ENCODE measurements at regions not wholly inside any gene's neighbourhood (a gene's known extent, or its start where the extent isn't known, plus 50 kb on each side); places are given as distances from the start of the nearest gene placed in this dataset.

DNA sequence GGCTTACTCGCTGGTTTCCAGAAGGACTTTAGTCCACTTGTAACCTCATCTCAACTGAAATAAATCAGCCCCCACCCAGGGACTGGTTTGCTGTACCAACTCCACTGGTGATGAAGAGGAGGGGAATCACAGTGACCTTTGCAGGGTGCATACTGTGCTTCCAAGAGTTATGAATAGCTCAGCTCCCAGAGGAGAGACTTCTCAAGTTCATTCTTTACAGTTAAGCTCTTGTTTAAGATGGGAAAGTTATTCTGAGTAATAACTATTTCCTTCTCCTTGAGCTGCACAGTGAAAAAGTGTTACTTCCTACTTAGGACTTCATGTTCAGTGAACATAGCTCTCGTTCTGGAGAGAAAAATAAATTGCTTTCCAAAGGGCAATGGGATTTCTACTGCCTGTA lies 166.5 kb upstream of the ECI2 start:
- TF ChIP-seq, protein P1, sequence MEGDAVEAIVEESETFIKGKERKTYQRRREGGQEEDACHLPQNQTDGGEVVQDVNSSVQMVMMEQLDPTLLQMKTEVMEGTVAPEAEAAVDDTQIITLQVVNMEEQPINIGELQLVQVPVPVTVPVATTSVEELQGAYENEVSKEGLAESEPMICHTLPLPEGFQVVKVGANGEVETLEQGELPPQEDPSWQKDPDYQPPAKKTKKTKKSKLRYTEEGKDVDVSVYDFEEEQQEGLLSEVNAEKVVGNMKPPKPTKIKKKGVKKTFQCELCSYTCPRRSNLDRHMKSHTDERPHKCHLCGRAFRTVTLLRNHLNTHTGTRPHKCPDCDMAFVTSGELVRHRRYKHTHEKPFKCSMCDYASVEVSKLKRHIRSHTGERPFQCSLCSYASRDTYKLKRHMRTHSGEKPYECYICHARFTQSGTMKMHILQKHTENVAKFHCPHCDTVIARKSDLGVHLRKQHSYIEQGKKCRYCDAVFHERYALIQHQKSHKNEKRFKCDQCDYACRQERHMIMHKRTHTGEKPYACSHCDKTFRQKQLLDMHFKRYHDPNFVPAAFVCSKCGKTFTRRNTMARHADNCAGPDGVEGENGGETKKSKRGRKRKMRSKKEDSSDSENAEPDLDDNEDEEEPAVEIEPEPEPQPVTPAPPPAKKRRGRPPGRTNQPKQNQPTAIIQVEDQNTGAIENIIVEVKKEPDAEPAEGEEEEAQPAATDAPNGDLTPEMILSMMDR (conservative IDR thresholded peaks at IDR 0.05; ENCODE audit: low read depth, low read length): no peak
- H4K20me1 ChIP-seq (ENCODE audit: insufficient read depth): no peaks in the 10 kb centered on the region
- H3K79me2 ChIP-seq (ENCODE audit: insufficient read depth, low read depth): no peaks in the 10 kb centered on the region
- H3K4me2 ChIP-seq: no peak overlapping the region
- no peaks in the 10 kb centered on the region for H3K4me1 ChIP-seq (ENCODE audit: low read depth, poor library complexity, severe bottlenecking)
- H3K9ac ChIP-seq: no peak overlapping the region
- H3K36me3 ChIP-seq (ENCODE audit: insufficient read depth): no peaks in the 10 kb centered on the region
- no peak overlapping the region for H2AFZ ChIP-seq (ENCODE audit: low read depth)
- no peaks in the 10 kb centered on the region for H3K27me3 ChIP-seq (ENCODE audit: insufficient read depth, low read depth)
- no peak overlapping the region for H3K4me3 ChIP-seq (IDR thresholded peaks at IDR 0.05; ENCODE audit: insufficient read depth, low read depth, low read length)
- no peak overlapping the region for H3K27ac ChIP-seq

DNA sequence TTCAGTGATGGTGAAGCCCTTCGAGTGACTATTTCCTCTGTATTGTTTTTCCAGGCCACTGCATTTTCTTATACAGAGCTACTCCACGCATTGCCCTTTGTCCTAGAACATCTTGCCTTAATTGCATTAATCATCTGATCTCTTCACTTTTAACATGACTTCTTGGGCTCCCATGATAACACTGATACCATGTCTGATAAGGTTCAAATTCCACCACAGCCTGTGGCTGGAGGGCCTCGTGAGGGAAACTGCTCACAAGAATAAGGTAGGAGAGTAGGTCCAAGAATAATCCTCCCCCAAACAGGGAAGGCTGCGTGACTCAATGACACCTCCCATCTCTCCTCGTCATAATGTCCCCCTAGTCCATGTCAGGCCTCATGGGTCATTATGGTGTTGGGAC lies 165.5 kb upstream of the ECI2 start:
- no peak overlapping the region for H2AFZ ChIP-seq (ENCODE audit: low read depth)
- no peak overlapping the region for H3K4me2 ChIP-seq
- H4K20me1 ChIP-seq (ENCODE audit: insufficient read depth): no peaks in the 10 kb centered on the region
- no peaks in the 10 kb centered on the region for H3K4me1 ChIP-seq (ENCODE audit: low read depth, poor library complexity, severe bottlenecking)
- H3K4me3 ChIP-seq (IDR thresholded peaks at IDR 0.05; ENCODE audit: insufficient read depth, low read depth, low read length): no peak overlapping the region
- H3K27me3 ChIP-seq (ENCODE audit: insufficient read depth, low read depth): no peaks in the 10 kb centered on the region
- TF ChIP-seq, protein P1 (conservative IDR thresholded peaks at IDR 0.05; ENCODE audit: low read depth, low read length): no peak
- H3K9ac ChIP-seq: no peak overlapping the region
- no peaks in the 10 kb centered on the region for H3K36me3 ChIP-seq (ENCODE audit: insufficient read depth)
- H3K79me2 ChIP-seq (ENCODE audit: insufficient read depth, low read depth): no peaks in the 10 kb centered on the region
- no peak overlapping the region for H3K27ac ChIP-seq

DNA sequence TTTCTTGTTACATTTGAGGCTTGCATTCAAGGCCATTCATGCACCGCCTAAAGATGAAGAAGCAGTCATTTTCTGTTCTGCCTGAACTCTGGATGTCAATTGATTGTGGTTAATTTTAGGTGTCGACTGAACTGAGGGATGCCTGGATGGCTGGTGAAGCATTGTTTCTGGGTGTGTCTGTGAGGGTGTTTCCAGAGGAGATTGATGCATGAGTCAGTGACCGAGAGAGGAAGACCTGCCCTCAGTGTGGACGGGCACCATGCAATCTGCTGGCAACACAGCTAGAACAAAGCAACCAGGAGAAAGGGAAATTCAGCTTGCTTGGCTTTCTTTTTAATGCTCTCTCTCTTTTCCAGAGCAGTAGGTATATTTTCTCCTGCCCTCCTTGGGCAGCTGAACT lies 164.1 kb upstream of the ECI2 start:
- H3K27me3 ChIP-seq (ENCODE audit: insufficient read depth, low read depth): no peaks in the 10 kb centered on the region
- H3K36me3 ChIP-seq (ENCODE audit: insufficient read depth): no peaks in the 10 kb centered on the region
- no peak overlapping the region for H3K4me3 ChIP-seq (IDR thresholded peaks at IDR 0.05; ENCODE audit: insufficient read depth, low read depth, low read length)
- no peaks in the 10 kb centered on the region for H3K4me1 ChIP-seq (ENCODE audit: low read depth, poor library complexity, severe bottlenecking)
- TF ChIP-seq, protein P1 (conservative IDR thresholded peaks at IDR 0.05; ENCODE audit: low read depth, low read length): no peak
- H3K9ac ChIP-seq: no peak overlapping the region
- no peaks in the 10 kb centered on the region for H4K20me1 ChIP-seq (ENCODE audit: insufficient read depth)
- no peak overlapping the region for H3K27ac ChIP-seq
- no peak overlapping the region for H2AFZ ChIP-seq (ENCODE audit: low read depth)
- H3K4me2 ChIP-seq: no peak overlapping the region
- no peaks in the 10 kb centered on the region for H3K79me2 ChIP-seq (ENCODE audit: insufficient read depth, low read depth)

DNA sequence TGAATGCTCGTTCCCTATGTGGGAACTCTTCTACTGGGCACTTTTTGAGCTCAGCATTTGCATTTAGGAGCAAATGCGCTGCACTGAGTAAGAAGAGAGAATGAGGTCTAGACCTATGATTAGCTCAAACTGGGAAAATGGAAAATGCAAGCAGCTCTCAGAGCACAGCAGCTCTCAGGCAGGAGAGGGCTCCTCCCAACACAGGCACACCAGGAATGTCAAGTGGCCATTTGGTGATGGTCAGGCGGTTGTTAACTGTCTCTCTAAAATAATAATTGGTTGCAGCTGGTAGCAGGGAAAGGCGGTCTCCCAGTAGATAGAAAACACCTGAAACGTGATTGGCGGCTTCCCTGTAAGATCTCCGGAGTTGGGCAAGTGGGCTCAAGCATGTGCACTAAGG lies 162.0 kb upstream of the ECI2 start:
- H4K20me1 ChIP-seq (ENCODE audit: insufficient read depth): no peaks in the 10 kb centered on the region
- no peak overlapping the region for H3K4me2 ChIP-seq
- H3K79me2 ChIP-seq (ENCODE audit: insufficient read depth, low read depth): no peaks in the 10 kb centered on the region
- no peak overlapping the region for H2AFZ ChIP-seq (ENCODE audit: low read depth)
- no peak overlapping the region for H3K27ac ChIP-seq
- H3K4me1 ChIP-seq (ENCODE audit: low read depth, poor library complexity, severe bottlenecking): no peaks in the 10 kb centered on the region
- H3K4me3 ChIP-seq (IDR thresholded peaks at IDR 0.05; ENCODE audit: insufficient read depth, low read depth, low read length): no peak overlapping the region
- no peak overlapping the region for H3K9ac ChIP-seq
- TF ChIP-seq, protein P1 (conservative IDR thresholded peaks at IDR 0.05; ENCODE audit: low read depth, low read length): no peak
- no peaks in the 10 kb centered on the region for H3K27me3 ChIP-seq (ENCODE audit: insufficient read depth, low read depth)
- H3K36me3 ChIP-seq (ENCODE audit: insufficient read depth): no peaks in the 10 kb centered on the region

DNA sequence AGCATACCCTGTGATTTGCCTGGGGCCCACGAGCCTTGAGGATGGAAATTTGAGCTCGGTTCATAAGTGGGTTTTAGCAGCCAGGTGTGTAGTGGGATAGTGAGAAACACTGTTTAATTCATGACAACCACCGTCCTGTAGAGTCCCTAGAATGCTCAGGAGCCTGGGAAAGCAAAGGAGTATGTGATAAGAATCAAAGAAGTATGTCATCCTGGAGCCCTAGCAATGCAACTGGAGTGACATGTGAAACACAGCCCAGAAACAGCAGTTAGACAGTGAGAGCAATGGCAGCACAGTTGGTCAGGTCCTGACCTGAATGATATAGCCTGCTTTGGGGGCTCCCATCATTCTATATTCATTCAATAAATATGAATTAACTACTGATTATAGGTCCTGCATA lies 161.2 kb upstream of the ECI2 start:
- H3K79me2 ChIP-seq (ENCODE audit: insufficient read depth, low read depth): no peaks in the 10 kb centered on the region
- H3K27ac ChIP-seq: no peak overlapping the region
- H3K4me1 ChIP-seq (ENCODE audit: low read depth, poor library complexity, severe bottlenecking): no peaks in the 10 kb centered on the region

More for the DNA sequence above, 161.2 kb upstream of the ECI2 start:
- H2AFZ ChIP-seq (ENCODE audit: low read depth): no peak overlapping the region
- H3K4me2 ChIP-seq: no peak overlapping the region
- H4K20me1 ChIP-seq (ENCODE audit: insufficient read depth): no peaks in the 10 kb centered on the region
- H3K4me3 ChIP-seq (IDR thresholded peaks at IDR 0.05; ENCODE audit: insufficient read depth, low read depth, low read length): no peak overlapping the region
- no peaks in the 10 kb centered on the region for H3K27me3 ChIP-seq (ENCODE audit: insufficient read depth, low read depth)
- TF ChIP-seq, protein P1 (conservative IDR thresholded peaks at IDR 0.05; ENCODE audit: low read depth, low read length): no peak
- H3K9ac ChIP-seq: no peak overlapping the region
- no peaks in the 10 kb centered on the region for H3K36me3 ChIP-seq (ENCODE audit: insufficient read depth)

All from KMS-11 (cell line).